Sigmoid colon (tissue), 6 donors: ENCODE measurements at regions not wholly inside any gene's neighbourhood (a gene's known extent, or its start where the extent isn't known, plus 50 kb on each side); places are given as distances from the start of the nearest gene placed in this dataset.
"Not testable (repeated sequence)": the region's sequence is repeated elsewhere in the genome, so short reads cannot be mapped to it uniquely, and the experiment has no call there.

ENCODE experiments used
- DNase-seq: peaks from one replicate; pipeline ENCODE4 v3.0.0-alpha.2; 2019
- H3K27ac ChIP-seq, 4 donors: fragments of 200-600 bp; sonication (generic); one replicate each; pipeline ENCODE4 v1.5.1; 2016 to 2019; ENCODE audit warnings: mild to moderate bottlenecking in 1 of 4
- H3K27me3 ChIP-seq, 3 donors: fragments of 200-600 bp; sonication (generic); one replicate each; pipeline ENCODE4 v1.5.1; 2019; ENCODE audit warnings: mild to moderate bottlenecking in 1 of 3
- H3K36me3 ChIP-seq, 4 donors: fragments of 200-600 bp; sonication (generic); one replicate each; pipeline ENCODE4 v1.5.1; 2016 to 2019
- H3K4me1 ChIP-seq, 4 donors: fragments of 200-600 bp; sonication (generic); one replicate each; pipeline ENCODE4 v1.5.1; 2017 to 2019
- H3K4me3 ChIP-seq, 4 donors: fragments of 200-600 bp; sonication (generic); one replicate each; pipeline ENCODE4 v1.5.1; 2017 to 2019; ENCODE audit warnings: mild to moderate bottlenecking in 2 of 4, moderate library complexity in 1 of 4
- H3K9me3 ChIP-seq, 4 donors: fragments of 200-600 bp in 3 of 4; sonication (generic) in 3 of 4; one replicate each; pipeline versions ENCODE4 v1.5.1 to v1.6.1; 2013 to 2019
- EP300 ChIP-seq, 4 donors: sonication (generic); formaldehyde crosslinking; IDR thresholded peaks; one replicate each; pipeline ENCODE4 v1.6.1; 2017; ENCODE audit warnings: antibody characterized with exemption in 4 of 4
- POLR2A ChIP-seq, 2 donors: fragments of 450-650 bp; IDR thresholded peaks; one replicate each; pipeline ENCODE4 v1.6.1; 2016; ENCODE audit warnings: antibody characterized with exemption in 2 of 2, mild to moderate bottlenecking in 2 of 2, moderate library complexity in 2 of 2
- POLR2AphosphoS5 ChIP-seq, 4 donors: sonication (generic); formaldehyde crosslinking; IDR thresholded peaks; one replicate each; pipeline ENCODE4 v1.6.1; 2017; ENCODE audit warnings: antibody characterized with exemption in 4 of 4
- whole genome bisulfite sequencing, 2 donors: extraction: QIAGEN DNeasy Blood & Tissue Kit; methylation state at CpG; one replicate each; pipeline ENCODE4 v1.1.7; 2013; 5-methylcytosine and 5-hydroxymethylcytosine counted together
- intact Hi-C: fragments of 100-400 bp; cut with DNase I; formaldehyde crosslinking; loops from one replicate; pipeline ENCODE4 v1.15.1; 2023
- small RNA-seq, 3 donors: library from RNA; depleted of rRNA; stranded (forward); fragments of <200 nt; gene quantifications; one replicate each; pipeline ENCODE3, GENCODE V24; 2016
- TF ChIP-seq, protein P1 (sequence below), 4 experiments: fragments of 450-650 bp in 3 of 4; fragments of 200-600 bp in 1 of 4; IDR thresholded peaks; one replicate each; pipeline ENCODE4 v1.5.1; 2016 to 2019; ENCODE audit warnings: antibody characterized with exemption in 4 of 4, mild to moderate bottlenecking in 3 of 4, moderate library complexity in 2 of 4
- donor health status: healthy with polysubstance abuse.
- donor health status: healthy.

DNA sequence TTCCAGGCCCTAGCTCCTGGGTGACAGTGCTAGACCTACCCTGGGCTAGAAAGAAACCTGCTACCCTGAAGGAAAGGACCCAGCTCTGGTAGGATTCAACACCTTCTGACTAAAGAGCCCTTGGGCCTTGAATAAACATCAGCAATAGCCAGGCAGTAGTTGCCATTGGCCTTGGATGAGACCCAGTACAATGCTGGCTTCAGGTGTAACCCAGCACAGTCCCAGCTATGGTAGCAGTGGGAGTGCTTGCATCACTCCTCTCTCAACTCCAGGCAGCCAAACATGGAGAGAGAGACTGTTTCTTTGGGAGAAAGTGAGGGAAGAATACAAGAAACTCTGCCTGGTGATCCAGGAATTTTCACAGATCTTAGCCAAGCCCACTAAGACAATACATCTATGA, 73.5 kb upstream of the CXorf66 start:
- DNase-seq = no peak
- peaks cover 0 to 2% (median 0%) of the 10 kb centered on the region in 4 donors for H3K9me3 ChIP-seq
- no peak overlapping the region for H3K27ac ChIP-seq
- H3K4me3 ChIP-seq = no peak overlapping the region
- no peaks in the 10 kb centered on the region for H3K27me3 ChIP-seq
- no peaks in the 10 kb centered on the region for H3K4me1 ChIP-seq
- H3K36me3 ChIP-seq = no peaks in the 10 kb centered on the region
- intact Hi-C loops = no loop called here
- no peak for TF ChIP-seq POLR2AphosphoS5 (IDR thresholded peaks at IDR 0.05)
- no peak for TF ChIP-seq POLR2A (IDR thresholded peaks at IDR 0.05)
- no peak for TF ChIP-seq EP300 (IDR thresholded peaks at IDR 0.05)
- TF ChIP-seq, protein P1, sequence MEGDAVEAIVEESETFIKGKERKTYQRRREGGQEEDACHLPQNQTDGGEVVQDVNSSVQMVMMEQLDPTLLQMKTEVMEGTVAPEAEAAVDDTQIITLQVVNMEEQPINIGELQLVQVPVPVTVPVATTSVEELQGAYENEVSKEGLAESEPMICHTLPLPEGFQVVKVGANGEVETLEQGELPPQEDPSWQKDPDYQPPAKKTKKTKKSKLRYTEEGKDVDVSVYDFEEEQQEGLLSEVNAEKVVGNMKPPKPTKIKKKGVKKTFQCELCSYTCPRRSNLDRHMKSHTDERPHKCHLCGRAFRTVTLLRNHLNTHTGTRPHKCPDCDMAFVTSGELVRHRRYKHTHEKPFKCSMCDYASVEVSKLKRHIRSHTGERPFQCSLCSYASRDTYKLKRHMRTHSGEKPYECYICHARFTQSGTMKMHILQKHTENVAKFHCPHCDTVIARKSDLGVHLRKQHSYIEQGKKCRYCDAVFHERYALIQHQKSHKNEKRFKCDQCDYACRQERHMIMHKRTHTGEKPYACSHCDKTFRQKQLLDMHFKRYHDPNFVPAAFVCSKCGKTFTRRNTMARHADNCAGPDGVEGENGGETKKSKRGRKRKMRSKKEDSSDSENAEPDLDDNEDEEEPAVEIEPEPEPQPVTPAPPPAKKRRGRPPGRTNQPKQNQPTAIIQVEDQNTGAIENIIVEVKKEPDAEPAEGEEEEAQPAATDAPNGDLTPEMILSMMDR (IDR thresholded peaks at IDR 0.05) = no peak

DNA sequence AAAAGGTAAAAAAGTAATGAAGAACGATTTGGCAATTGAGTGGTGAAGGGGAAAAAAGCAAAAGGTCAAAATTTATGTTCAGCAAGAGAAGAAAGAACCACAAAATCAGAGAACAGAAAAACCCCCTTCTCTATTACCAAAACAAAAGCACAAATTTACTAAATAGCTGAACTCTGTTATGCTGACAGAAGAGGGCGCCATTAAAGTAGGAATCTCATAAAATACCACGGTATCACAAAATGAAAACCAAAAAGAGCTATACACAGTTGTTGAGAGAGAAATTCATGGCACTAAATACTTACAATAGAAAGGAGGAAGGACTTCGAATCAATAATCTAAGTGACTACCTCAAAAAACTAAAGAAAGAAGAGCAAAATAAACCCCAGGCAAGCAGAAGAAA, 69.6 kb upstream of the CXorf66 start:
- DNase-seq = no peak
- Histone ChIP-seq H3K9me3 (peaks cover 0 to 2% (median 0%) of the 10 kb centered on the region in 4 donors), H3K36me3 (no peaks in the 10 kb centered on the region), H3K27me3 (no peaks in the 10 kb centered on the region), H3K4me1 (no peaks in the 10 kb centered on the region), H3K4me3 (no peak overlapping the region), H3K27ac (no peak overlapping the region)
- intact Hi-C loops = no loop called here
- WGBS, 2 donors = 18 to 22% methylated on average over 4 of the region's 4 CpGs
- TF ChIP-seq POLR2A (IDR thresholded peaks at IDR 0.05) (no peak), POLR2AphosphoS5 (IDR thresholded peaks at IDR 0.05) (no peak), EP300 (IDR thresholded peaks at IDR 0.05) (no peak)
- TF ChIP-seq, protein P1 (IDR thresholded peaks at IDR 0.05) = no peak

DNA sequence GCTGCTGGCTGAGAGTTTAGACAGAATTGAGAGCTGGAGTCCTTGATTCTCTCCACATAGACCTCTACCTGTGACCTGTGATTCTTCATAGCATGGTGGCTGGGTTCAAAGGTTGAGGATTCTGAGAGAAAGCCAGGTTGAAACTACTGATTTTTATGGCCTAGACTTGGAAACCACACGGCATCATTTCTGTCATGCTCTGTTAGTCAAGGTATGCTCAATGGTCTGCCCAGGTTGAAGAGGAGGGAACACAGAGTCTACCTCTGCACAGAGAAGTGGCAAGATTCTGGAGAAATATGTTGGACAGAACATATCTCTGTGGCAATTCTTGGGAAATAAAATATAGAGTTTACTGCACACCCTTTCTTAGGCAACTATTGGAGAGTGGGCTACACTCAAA, 57.2 kb upstream of the CXorf66 start:
- H3K27me3 ChIP-seq = no peaks in the 10 kb centered on the region
- intact Hi-C loops = no loop called here
- TF ChIP-seq, protein P1 (IDR thresholded peaks at IDR 0.05) = no peak
- no peak for TF ChIP-seq POLR2A (IDR thresholded peaks at IDR 0.05)

DNA sequence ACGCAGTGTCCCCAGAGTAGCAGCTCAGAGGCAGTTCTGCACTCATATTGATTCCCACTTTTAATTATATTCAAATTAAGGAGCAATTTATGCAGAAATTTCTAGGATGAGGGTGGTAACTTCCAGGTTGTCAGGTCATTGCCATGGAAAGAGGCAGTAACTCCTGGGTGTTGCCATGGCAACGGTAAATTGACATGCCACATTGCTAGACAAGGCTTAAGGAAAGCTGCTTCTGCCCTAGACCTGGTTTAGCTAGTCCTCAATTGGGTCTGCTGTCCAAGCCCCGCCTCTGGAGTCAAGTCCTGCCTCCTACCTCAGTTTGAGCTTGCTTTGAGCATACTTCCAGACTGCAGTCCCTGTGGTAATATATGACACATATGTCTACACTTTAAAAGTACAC, 53.8 kb upstream of the CXorf66 start:
- H3K4me3 ChIP-seq, DNase-seq, H3K27me3 ChIP-seq, H3K27ac ChIP-seq, H3K36me3 ChIP-seq, H3K4me1 ChIP-seq, intact Hi-C loops, H3K9me3 ChIP-seq: not testable (repeated sequence)
- WGBS, 2 donors = 79 to 96% methylated on average over 1 of the region's 3 CpGs

More for the DNA sequence above, 57.2 kb upstream of the CXorf66 start:
- H3K4me3 ChIP-seq = no peak overlapping the region
- 18 to 63% methylated on average over 1 of the region's 1 CpG for WGBS, 2 donors
- H3K4me1 ChIP-seq = no peaks in the 10 kb centered on the region
- no peaks in the 10 kb centered on the region for H3K9me3 ChIP-seq
- no peak overlapping the region for H3K27ac ChIP-seq
- no peaks in the 10 kb centered on the region for H3K36me3 ChIP-seq
- DNase-seq = no peak

Small RNAs in the stretch of these regions (small RNA-seq; reads per million reads assigned to genes)
- gene RN7SL727P = 0 reads per million in 3 donors
